ENCODE measurements at regions not wholly inside any gene's neighbourhood (a gene's known extent, or its start where the extent isn't known, plus 50 kb on each side); places are given as distances from the start of the nearest gene placed in this dataset.
A peak's percentile ranks its signal among the peaks of the same experiment; 100 is the strongest.

GRCh38 chrX:130974323-130974722, 71.3 kb upstream of the ENOX2 start:
- no peak for DNase-seq

GRCh38 chrX:130975947-130976346, 72.9 kb upstream of the ENOX2 start:
- peak; percentile 89 for DNase-seq

- DNase-seq, result no peak
These were observed 76.3 kb upstream of the ARHGAP36 start for GRCh38 chrX:130981836-130982235.

- no peak for DNase-seq
These were observed 73.4 kb upstream of the ARHGAP36 start for GRCh38 chrX:130984782-130985181.

GRCh38 chrX:130987241-130987640, 70.9 kb upstream of the ARHGAP36 start:
- DNase-seq, result no peak

GRCh38 chrX:130990723-130991122, 67.4 kb upstream of the ARHGAP36 start:
- no peak for DNase-seq

- peak; percentile 71 for DNase-seq
These were observed 63.5 kb upstream of the ARHGAP36 start for GRCh38 chrX:130994671-130995070.

- no peak for DNase-seq
These were observed 62.7 kb upstream of the ARHGAP36 start for GRCh38 chrX:130995439-130995838.

- no peak for DNase-seq
These were observed 60.8 kb upstream of the ARHGAP36 start for GRCh38 chrX:130997314-130997713.

- no peak for DNase-seq
These were observed 58.8 kb upstream of the ARHGAP36 start for GRCh38 chrX:130999360-130999759.
